MCF 10A (cell line): ENCODE measurements at regions not wholly inside any gene's neighbourhood (a gene's known extent, or its start where the extent isn't known, plus 50 kb on each side); places are given as distances from the start of the nearest gene placed in this dataset.

Experiments used
- BruUV-seq: library from RNA; stranded (reverse); fragments of 400-500 nt; replicated peaks from 2 replicates; lab custom pipeline; 2021; lab: Mats Ljungman, UMichigan
- CTCF ChIA-PET: fragments of 300-600 bp; sonication (Branson Sonifier 250); formaldehyde crosslinking; extraction: SDS; loops from one replicate; lab custom pipeline; 2021; ENCODE audit warnings: antibody characterized with exemption, inconsistent platforms; lab: Yijun Ruan, JAX
- POLR2A ChIA-PET: fragments of 300-600, 350-650 bp; sonication (Branson Sonifier 250); formaldehyde crosslinking; extraction: SDS; loops from one replicate; lab custom pipeline; 2020; ENCODE audit warnings: antibody characterized with exemption, inconsistent platforms; lab: Yijun Ruan, JAX
- DNase-seq: peaks from one replicate; pipeline ENCODE4 v3.0.0-alpha.2; 2018; ENCODE audit not compliant: unreplicated experiment
- H3K27ac Mint-ChIP-seq: one replicate; pipeline ENCODE4 v1.8.0; 2022; ENCODE audit warnings: mild to moderate bottlenecking, low read depth, mixed read lengths; ENCODE audit not compliant: unreplicated experiment
- H3K27me3 Mint-ChIP-seq: one replicate; pipeline ENCODE4 v1.8.0; 2022; ENCODE audit warnings: mixed read lengths; ENCODE audit not compliant: insufficient read depth, unreplicated experiment
- H3K36me3 Mint-ChIP-seq: one replicate; pipeline ENCODE4 v1.8.0; 2022; ENCODE audit warnings: mild to moderate bottlenecking, moderate library complexity, mixed read lengths; ENCODE audit not compliant: insufficient read depth, unreplicated experiment
- H3K4me1 Mint-ChIP-seq: one replicate; pipeline ENCODE4 v1.8.0; 2022; ENCODE audit warnings: mixed read lengths; ENCODE audit not compliant: insufficient read depth, unreplicated experiment
- H3K4me3 Mint-ChIP-seq: one replicate; pipeline ENCODE4 v1.8.0; 2022; ENCODE audit warnings: mild to moderate bottlenecking, moderate library complexity, mixed read lengths; ENCODE audit not compliant: unreplicated experiment
- H3K9me3 Mint-ChIP-seq: one replicate; pipeline ENCODE4 v1.8.0; 2022; ENCODE audit warnings: mixed read lengths; ENCODE audit not compliant: unreplicated experiment
- intact Hi-C: fragments of 100-400 bp; cut with micrococcal nuclease; formaldehyde crosslinking; loops from 2 replicates; pipeline ENCODE4 v1.14.1; 2022
- TF ChIP-seq, protein P1 (sequence below): fragments of 200-600 bp; IDR thresholded peaks from one replicate; pipeline ENCODE4 v1.8.0; 2022; ENCODE audit warnings: antibody characterized with exemption, mild to moderate bottlenecking; ENCODE audit not compliant: unreplicated experiment

- CTCF ChIA-PET, result interaction anchor here (0.6 to 2.2 kb wide), 28 partner anchors 9 to 1088 kb away, joined by 3 to 10 read pairs (median 4); no protein-coding TSS in a partner anchor
- H3K27me3 Mint-ChIP-seq, result peaks cover 20% of the 10 kb centered on the region
- TF ChIP-seq, protein P1, sequence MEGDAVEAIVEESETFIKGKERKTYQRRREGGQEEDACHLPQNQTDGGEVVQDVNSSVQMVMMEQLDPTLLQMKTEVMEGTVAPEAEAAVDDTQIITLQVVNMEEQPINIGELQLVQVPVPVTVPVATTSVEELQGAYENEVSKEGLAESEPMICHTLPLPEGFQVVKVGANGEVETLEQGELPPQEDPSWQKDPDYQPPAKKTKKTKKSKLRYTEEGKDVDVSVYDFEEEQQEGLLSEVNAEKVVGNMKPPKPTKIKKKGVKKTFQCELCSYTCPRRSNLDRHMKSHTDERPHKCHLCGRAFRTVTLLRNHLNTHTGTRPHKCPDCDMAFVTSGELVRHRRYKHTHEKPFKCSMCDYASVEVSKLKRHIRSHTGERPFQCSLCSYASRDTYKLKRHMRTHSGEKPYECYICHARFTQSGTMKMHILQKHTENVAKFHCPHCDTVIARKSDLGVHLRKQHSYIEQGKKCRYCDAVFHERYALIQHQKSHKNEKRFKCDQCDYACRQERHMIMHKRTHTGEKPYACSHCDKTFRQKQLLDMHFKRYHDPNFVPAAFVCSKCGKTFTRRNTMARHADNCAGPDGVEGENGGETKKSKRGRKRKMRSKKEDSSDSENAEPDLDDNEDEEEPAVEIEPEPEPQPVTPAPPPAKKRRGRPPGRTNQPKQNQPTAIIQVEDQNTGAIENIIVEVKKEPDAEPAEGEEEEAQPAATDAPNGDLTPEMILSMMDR, result peak; percentile 75
- H3K27ac Mint-ChIP-seq, result no peak overlapping the region
- H3K36me3 Mint-ChIP-seq, result peaks cover 6% of the 10 kb centered on the region
- H3K4me1 Mint-ChIP-seq, result peaks cover 6% of the 10 kb centered on the region
- peak; percentile 56 for DNase-seq
- H3K9me3 Mint-ChIP-seq, result no peaks in the 10 kb centered on the region
- intact Hi-C loops, result loop anchor here (1.0 kb wide), 2 partner anchors 157 to 662 kb away; no protein-coding TSS in a partner anchor
- no peak overlapping the region for H3K4me3 Mint-ChIP-seq
- POLR2A ChIA-PET, result no interaction called here
- BruUV-seq, result no TSS peak
These were observed 114.5 kb downstream of the INSIG2 start for GRCh38 chr2:118202707-118203303.

DNA sequence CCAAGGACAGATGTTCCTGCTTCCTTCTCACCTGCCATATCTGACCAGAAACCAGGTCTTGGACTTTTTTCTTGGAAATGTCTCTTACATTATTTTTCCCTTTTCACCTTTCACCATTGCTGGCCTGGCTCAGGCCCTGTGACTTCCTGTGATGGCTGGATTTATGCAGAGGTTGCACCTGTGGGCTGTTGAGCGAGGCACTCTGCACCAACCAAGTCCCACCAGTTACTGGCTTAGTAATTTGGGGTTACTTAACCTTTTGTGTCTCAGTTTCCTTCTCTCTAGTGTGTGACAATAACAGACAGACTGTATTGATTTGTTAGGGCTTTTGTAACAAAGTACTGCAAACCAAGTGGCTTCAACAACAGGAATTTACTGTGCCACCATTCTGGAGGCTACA lies 110.0 kb downstream of the INSIG2 start:
- intact Hi-C loops, result no loop called here
- peaks cover 20% of the 10 kb centered on the region for H3K27me3 Mint-ChIP-seq
- BruUV-seq, result no TSS peak
- no peak for DNase-seq
- H3K9me3 Mint-ChIP-seq, result no peaks in the 10 kb centered on the region
- no peak overlapping the region for H3K27ac Mint-ChIP-seq
- H3K4me1 Mint-ChIP-seq, result peaks cover 6% of the 10 kb centered on the region
- H3K4me3 Mint-ChIP-seq, result no peak overlapping the region
- peaks cover 6% of the 10 kb centered on the region for H3K36me3 Mint-ChIP-seq
- ChIA-PET POLR2A (no interaction called here), CTCF (interaction anchor here (0.6 kb wide), 1 partner anchor 1071 kb away, joined by 4 read pairs; no protein-coding TSS in a partner anchor)
- TF ChIP-seq, protein P1, result no peak

GRCh38 chr2:118197011-118197675 lies 108.9 kb downstream of the INSIG2 start:
- ChIA-PET CTCF (interaction anchor here (0.7 kb wide), 2 partner anchors 25 to 1027 kb away, joined by 3 read pairs; partner anchors contain the start of gene STEAP3), POLR2A (no interaction called here)
- Mint-ChIP-seq H3K4me3 (no peak overlapping the region), H3K27ac (no peak overlapping the region), H3K4me1 (no peaks in the 10 kb centered on the region), H3K9me3 (no peaks in the 10 kb centered on the region), H3K36me3 (peaks cover 5% of the 10 kb centered on the region), H3K27me3 (peaks cover 17% of the 10 kb centered on the region)
- intact Hi-C loops, result no loop called here
- TF ChIP-seq, protein P1, result no peak
- DNase-seq, result peak; percentile 30
- BruUV-seq, result no TSS peak

DNA sequence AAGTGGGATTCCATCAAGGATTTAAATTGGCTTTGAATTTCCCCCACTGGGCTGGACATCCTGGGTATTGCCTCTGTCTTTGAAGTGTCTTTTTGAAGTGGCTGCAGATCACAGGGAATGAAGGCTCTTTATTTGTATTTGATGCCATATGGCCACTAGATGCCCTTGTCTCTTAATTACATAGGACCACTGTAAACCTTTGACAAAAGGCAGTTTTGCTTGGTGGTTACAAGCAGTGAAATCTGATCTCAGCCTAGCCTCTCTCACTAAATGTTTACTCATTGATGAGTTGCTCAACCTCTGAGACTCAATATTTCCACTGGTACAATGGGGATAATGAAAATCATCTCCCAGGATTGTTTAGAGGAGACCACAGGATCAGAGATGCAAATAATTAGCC lies 102.2 kb downstream of the INSIG2 start:
- POLR2A ChIA-PET, result no interaction called here
- no peak overlapping the region for H3K4me3 Mint-ChIP-seq
- H3K9me3 Mint-ChIP-seq, result no peaks in the 10 kb centered on the region
- H3K4me1 Mint-ChIP-seq, result peaks cover 4% of the 10 kb centered on the region
- no peaks in the 10 kb centered on the region for H3K36me3 Mint-ChIP-seq
- no TSS peak for BruUV-seq
- H3K27ac Mint-ChIP-seq, result no peak overlapping the region
- intact Hi-C loops, result no loop called here
- CTCF ChIA-PET, result no interaction called here
- TF ChIP-seq, protein P1, result no peak
- DNase-seq, result peak; percentile 16
- peaks cover 12% of the 10 kb centered on the region for H3K27me3 Mint-ChIP-seq
